Upper lobe of right lung (tissue), 1 donor: ENCODE measurements at regions not wholly inside any gene's neighbourhood (a gene's known extent, or its start where the extent isn't known, plus 50 kb on each side); places are given as distances from the start of the nearest gene placed in this dataset.

Source experiments
- ATAC-seq: fragments of 200-7000 bp; cut with Tn5 transposase; one replicate; pipeline ENCODE4 v1.9.1; 2020; ENCODE audit warnings: mild to moderate bottlenecking, moderate library complexity
- DNase-seq: peaks from one replicate; pipeline ENCODE4 v3.0.0-alpha.2; 2020
- H3K27ac ChIP-seq: fragments of 200-600 bp; one replicate; pipeline ENCODE4 v1.8.0; 2022
- H3K27me3 ChIP-seq: fragments of 200-600 bp; one replicate; pipeline ENCODE4 v1.8.0; 2022; ENCODE audit warnings: mild to moderate bottlenecking
- H3K36me3 ChIP-seq: fragments of 200-600 bp; one replicate; pipeline ENCODE4 v1.8.0; 2022
- H3K4me1 ChIP-seq: fragments of 200-600 bp; one replicate; pipeline ENCODE4 v1.8.0; 2022
- H3K4me3 ChIP-seq: fragments of 200-600 bp; one replicate; pipeline ENCODE4 v1.8.0; 2022; ENCODE audit warnings: mild to moderate bottlenecking
- H3K9me3 ChIP-seq: fragments of 200-600 bp; one replicate; pipeline ENCODE4 v1.8.0; 2022
- intact Hi-C: fragments of 100-400 bp; cut with DNase I; formaldehyde crosslinking; loops from one replicate; pipeline ENCODE4 v1.11.0; 2022
- TF ChIP-seq, protein P1 (sequence below): fragments of 200-600 bp; IDR thresholded peaks from one replicate; pipeline ENCODE4 v1.8.0; 2022; ENCODE audit warnings: antibody characterized with exemption
- donor health status: DM: no; HTN: yes; CAD: no; lungs with severe emphysema.

DNA sequence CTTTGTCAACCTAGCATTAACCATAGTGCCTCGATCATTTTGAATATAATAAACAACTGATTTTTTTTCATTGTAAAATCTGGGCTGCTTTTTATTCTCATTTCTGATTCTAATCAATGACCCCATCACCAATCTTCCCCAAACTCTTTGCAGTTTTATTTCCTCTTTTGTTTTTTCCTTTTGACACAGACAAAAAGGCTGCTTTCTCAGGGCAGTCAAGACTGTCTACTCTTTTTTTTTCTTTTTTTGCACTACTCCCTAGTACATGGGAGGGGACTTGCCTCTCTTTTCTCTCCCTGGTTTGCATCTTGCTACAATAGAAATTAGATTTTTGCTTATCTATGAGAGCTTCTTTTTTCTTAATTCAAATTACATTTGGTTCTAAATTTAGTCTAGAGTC lies 987.9 kb downstream of the ADGRL2 start:
- no peaks in the 10 kb centered on the region for H3K36me3 ChIP-seq
- no peak overlapping the region for H3K27ac ChIP-seq
- TF ChIP-seq, protein P1, sequence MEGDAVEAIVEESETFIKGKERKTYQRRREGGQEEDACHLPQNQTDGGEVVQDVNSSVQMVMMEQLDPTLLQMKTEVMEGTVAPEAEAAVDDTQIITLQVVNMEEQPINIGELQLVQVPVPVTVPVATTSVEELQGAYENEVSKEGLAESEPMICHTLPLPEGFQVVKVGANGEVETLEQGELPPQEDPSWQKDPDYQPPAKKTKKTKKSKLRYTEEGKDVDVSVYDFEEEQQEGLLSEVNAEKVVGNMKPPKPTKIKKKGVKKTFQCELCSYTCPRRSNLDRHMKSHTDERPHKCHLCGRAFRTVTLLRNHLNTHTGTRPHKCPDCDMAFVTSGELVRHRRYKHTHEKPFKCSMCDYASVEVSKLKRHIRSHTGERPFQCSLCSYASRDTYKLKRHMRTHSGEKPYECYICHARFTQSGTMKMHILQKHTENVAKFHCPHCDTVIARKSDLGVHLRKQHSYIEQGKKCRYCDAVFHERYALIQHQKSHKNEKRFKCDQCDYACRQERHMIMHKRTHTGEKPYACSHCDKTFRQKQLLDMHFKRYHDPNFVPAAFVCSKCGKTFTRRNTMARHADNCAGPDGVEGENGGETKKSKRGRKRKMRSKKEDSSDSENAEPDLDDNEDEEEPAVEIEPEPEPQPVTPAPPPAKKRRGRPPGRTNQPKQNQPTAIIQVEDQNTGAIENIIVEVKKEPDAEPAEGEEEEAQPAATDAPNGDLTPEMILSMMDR = no peak
- no peak for DNase-seq
- no peaks in the 10 kb centered on the region for H3K27me3 ChIP-seq
- H3K9me3 ChIP-seq = no peaks in the 10 kb centered on the region
- intact Hi-C loops = no loop called here
- no peak overlapping the region for H3K4me3 ChIP-seq
- no peaks in the 10 kb centered on the region for H3K4me1 ChIP-seq
- ATAC-seq = no peak

DNA sequence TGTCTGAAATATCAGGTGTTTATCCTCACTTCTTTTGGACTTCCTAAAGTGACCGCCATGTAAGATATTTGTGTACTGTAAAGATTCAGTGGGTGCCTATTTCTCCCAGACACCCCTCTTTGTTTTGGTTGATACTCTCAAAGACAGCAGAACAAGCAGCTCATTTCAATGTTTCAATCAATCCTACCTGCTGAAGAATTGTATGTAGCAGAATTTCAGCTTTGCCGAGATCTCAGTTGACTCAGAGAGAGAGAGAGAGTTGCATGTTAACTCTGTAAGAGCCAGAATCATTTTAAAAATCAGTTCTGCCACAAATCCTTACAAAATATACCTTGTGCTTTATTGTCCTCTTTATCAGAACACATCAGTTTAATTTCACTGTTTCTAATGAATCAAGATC lies 987.3 kb downstream of the ADGRL2 start:
- no peak overlapping the region for H3K27ac ChIP-seq
- H3K4me1 ChIP-seq = no peaks in the 10 kb centered on the region
- no peak for DNase-seq
- H3K4me3 ChIP-seq = no peak overlapping the region
- intact Hi-C loops = no loop called here
- TF ChIP-seq, protein P1 = no peak
- no peaks in the 10 kb centered on the region for H3K9me3 ChIP-seq
- no peak for ATAC-seq
- H3K36me3 ChIP-seq = no peaks in the 10 kb centered on the region
- no peaks in the 10 kb centered on the region for H3K27me3 ChIP-seq

DNA sequence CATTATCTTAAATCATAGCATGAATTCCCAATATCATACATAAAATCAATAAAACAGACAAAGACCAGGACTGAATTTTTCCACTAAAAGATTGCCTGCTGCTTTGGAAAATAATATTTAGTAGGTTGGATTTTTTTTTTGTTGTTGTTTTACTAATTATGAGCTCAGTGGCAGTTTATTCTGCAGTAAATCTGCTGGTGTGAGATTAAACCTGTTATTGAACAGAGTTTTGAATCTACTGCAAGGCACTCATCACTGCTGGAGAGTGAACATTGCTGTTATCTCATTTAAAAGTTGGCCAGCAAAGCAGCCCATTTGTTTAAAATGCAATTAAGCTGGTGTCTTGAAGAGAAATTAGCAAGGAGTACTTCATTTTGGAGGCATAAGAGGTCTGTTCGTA lies 986.1 kb downstream of the ADGRL2 start:
- ATAC-seq = no peak
- TF ChIP-seq, protein P1 = no peak
- no peak for DNase-seq
- no peaks in the 10 kb centered on the region for H3K4me1 ChIP-seq
- H3K36me3 ChIP-seq = no peaks in the 10 kb centered on the region
- H3K27me3 ChIP-seq = no peaks in the 10 kb centered on the region
- intact Hi-C loops = no loop called here
- H3K27ac ChIP-seq = no peak overlapping the region
- no peak overlapping the region for H3K4me3 ChIP-seq
- no peaks in the 10 kb centered on the region for H3K9me3 ChIP-seq

DNA sequence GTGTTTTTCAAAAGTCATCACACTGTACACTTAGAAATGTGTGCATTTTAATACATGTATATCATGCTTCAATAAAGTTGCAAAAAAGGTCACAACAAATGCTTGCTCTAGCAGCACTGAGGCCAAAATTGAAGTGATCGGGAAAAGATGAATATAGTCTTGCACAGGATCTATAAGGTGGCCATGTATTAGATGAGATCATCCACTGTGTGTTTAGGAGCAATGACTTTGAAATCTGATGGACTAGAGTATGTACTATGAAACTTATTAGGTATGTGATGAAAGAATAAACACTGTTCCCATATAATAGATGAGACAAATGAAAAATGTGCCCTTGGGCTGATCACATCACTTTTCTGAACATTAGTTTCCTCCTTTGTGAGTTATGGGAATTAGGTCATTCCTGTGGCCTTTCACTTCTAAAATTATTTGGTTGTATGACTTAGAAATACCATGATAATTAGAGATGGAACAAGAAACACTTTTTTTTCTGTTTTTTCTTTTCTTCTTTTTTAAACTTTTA lies 984.6 kb downstream of the ADGRL2 start:
- Histone ChIP-seq H3K4me3 (no peak overlapping the region), H3K4me1 (no peaks in the 10 kb centered on the region), H3K27me3 (no peaks in the 10 kb centered on the region), H3K9me3 (no peaks in the 10 kb centered on the region), H3K36me3 (no peaks in the 10 kb centered on the region), H3K27ac (no peak overlapping the region)
- intact Hi-C loops = no loop called here
- DNase-seq = no peak
- no peak for ATAC-seq
- TF ChIP-seq, protein P1 = no peak

DNA sequence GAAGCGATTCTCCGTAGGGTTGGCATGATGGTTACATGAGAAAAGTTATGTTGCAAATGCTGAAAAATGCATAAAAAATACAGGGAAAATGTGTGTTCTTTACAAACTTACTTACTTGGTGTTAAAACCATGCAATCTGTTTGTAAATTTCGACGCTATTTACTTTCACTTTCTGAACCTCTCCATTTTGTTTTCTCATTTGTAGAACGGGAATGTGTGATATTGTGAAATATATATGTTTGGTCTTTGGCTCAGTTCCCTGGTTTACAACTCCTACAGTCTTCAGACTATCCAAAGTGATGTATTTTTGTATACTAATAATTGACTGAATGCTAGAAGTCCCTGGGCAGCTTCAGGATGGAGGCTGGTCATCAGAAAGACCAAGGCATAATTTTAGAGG lies 982.3 kb downstream of the ADGRL2 start:
- Histone ChIP-seq H3K4me3 (peak overlapping the region; percentile 27), H3K9me3 (no peaks in the 10 kb centered on the region), H3K36me3 (no peaks in the 10 kb centered on the region), H3K4me1 (no peaks in the 10 kb centered on the region), H3K27ac (no peak overlapping the region), H3K27me3 (no peaks in the 10 kb centered on the region)
- TF ChIP-seq, protein P1 = no peak
- no peak for ATAC-seq
- intact Hi-C loops = no loop called here
- DNase-seq = no peak

DNA sequence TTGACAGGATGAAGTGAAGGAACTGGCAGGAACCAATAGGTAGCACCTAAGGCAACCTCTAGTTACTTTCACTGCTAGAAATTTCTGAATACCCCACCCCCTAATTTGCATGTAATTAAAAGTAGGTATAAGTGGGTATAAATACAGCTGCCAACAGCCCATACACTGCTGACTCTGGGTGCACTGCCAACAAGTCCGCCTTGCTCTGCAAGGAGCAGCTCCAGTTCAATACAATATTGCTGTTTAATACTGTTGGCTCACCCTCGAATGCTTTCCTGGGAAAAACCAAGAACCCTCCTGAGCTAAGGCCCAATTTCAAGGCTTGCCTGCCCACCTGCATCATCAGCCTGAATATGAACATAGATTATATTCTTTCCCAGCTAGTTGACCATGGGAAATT lies 981.9 kb downstream of the ADGRL2 start:
- no peaks in the 10 kb centered on the region for H3K27me3 ChIP-seq
- DNase-seq (no peak), ATAC-seq (no peak)
- no peak overlapping the region for H3K27ac ChIP-seq
- peak overlapping the region; percentile 27 for H3K4me3 ChIP-seq
- H3K9me3 ChIP-seq = no peaks in the 10 kb centered on the region
- no peaks in the 10 kb centered on the region for H3K36me3 ChIP-seq
- TF ChIP-seq, protein P1 = no peak
- intact Hi-C loops = no loop called here
- H3K4me1 ChIP-seq = no peaks in the 10 kb centered on the region
